Activated naive CD4-positive, alpha-beta T cell treated with anti-CD3 and anti-CD28 coated beads, Interleukin-2, amount 10 ng/mL, durations not matched to agents 7 days and 5 days (primary cell): ENCODE measurements at regions not wholly inside any gene's neighbourhood (a gene's known extent, or its start where the extent isn't known, plus 50 kb on each side); places are given as distances from the start of the nearest gene placed in this dataset.
"Not testable (repeated sequence)": the region's sequence is repeated elsewhere in the genome, so short reads cannot be mapped to it uniquely, and the experiment has no call there.

ENCODE experiments used
- CTCF ChIA-PET: fragments of 350-600 bp; sonication (Branson Sonifier 250); formaldehyde crosslinking; loops from one replicate; lab custom pipeline; 2021; ENCODE audit warnings: antibody characterized with exemption; lab: Charles Lee
- DNase-seq: peaks from one replicate; pipeline ENCODE4 v3.0.0-alpha.2; 2020
- H3K27ac Mint-ChIP-seq: one replicate; pipeline ENCODE4 v1.8.0; 2021; ENCODE audit warnings: mild to moderate bottlenecking, moderate library complexity, mixed read lengths
- H3K27me3 Mint-ChIP-seq: one replicate; pipeline ENCODE4 v1.8.0; 2021; ENCODE audit warnings: mild to moderate bottlenecking, mixed read lengths
- H3K36me3 Mint-ChIP-seq: one replicate; pipeline ENCODE4 v1.8.0; 2021; ENCODE audit warnings: mixed read lengths
- H3K4me1 Mint-ChIP-seq: one replicate; pipeline ENCODE4 v1.8.0; 2021; ENCODE audit warnings: mixed read lengths
- H3K4me3 Mint-ChIP-seq: one replicate; pipeline ENCODE4 v1.8.0; 2021; ENCODE audit warnings: mild to moderate bottlenecking, moderate library complexity, mixed read lengths
- H3K9me3 Mint-ChIP-seq: one replicate; pipeline ENCODE4 v1.8.0; 2021; ENCODE audit warnings: mixed read lengths

DNA sequence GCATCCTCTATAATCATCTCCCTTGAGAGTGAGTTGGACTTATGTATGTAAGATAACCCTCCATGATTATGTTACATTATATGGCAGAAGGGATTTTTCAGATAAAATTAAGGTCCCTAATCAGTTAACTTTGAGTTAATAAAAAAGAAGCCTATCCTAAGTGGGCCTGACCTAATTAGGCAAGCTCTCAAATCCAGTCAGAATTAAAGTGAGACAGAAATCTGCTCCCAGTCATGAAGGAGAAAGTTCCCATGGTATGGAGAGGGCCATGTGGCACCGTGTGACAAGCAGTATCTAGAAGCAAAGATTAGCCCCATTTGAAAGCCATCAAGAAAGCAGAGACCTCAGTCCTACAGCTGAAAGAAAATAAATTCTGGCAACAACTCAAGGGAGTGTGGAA is 202.4 kb downstream of the PRELID2 start:
- no peaks in the 10 kb centered on the region for H3K27me3 Mint-ChIP-seq
- CTCF ChIA-PET: no interaction called here
- no peaks in the 10 kb centered on the region for H3K4me1 Mint-ChIP-seq
- no peaks in the 10 kb centered on the region for H3K9me3 Mint-ChIP-seq
- no peak for DNase-seq
- no peak overlapping the region for H3K4me3 Mint-ChIP-seq
- no peak overlapping the region for H3K27ac Mint-ChIP-seq
- no peaks in the 10 kb centered on the region for H3K36me3 Mint-ChIP-seq

DNA sequence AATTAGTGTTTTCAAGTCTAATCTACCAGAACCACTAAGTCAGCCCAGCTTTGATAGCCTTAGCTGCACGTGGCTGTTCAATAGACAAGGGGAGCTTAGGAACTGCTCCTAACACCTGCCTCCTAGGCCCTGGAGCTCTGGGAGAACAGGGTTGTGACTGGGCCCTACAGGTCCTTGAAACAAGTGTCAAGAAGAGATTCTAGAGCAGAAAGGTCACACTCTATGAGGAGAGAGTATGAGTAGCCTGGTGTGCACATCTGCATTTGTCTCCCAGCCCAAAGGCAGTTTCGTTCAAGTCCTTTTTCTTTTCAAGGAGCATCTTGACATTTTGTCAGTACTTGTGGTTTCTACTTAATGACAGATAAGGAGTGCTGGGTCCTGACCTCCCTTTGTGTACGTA is 206.1 kb downstream of the PRELID2 start:
- H3K4me3 Mint-ChIP-seq: no peak overlapping the region
- H3K9me3 Mint-ChIP-seq: peaks cover 2% of the 10 kb centered on the region
- no peaks in the 10 kb centered on the region for H3K4me1 Mint-ChIP-seq
- no peaks in the 10 kb centered on the region for H3K36me3 Mint-ChIP-seq
- no peak for DNase-seq
- H3K27me3 Mint-ChIP-seq: no peaks in the 10 kb centered on the region
- H3K27ac Mint-ChIP-seq: no peak overlapping the region
- CTCF ChIA-PET: no interaction called here

DNA sequence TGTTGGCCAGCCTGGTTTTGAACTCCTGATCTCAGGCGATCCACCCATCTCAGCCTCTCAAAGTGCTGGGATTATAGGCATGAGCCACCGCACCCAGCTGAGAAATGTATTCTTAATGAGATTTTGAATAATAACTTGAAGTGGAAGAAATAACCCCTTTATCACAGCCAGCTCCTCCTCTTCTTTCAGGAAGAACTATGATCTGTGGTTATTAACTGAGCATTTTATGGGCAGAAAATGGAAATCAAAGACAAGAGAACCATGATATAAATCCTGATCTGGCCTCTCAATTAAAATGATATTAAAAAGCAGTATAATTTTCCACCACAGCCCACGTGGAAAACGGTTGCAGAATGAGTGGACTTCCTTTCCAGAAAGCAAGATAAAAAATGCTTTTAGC is 206.6 kb downstream of the PRELID2 start:
- Mint-ChIP-seq H3K36me3 (no peaks in the 10 kb centered on the region), H3K27ac (no peak overlapping the region), H3K4me1 (no peaks in the 10 kb centered on the region), H3K4me3 (no peak overlapping the region), H3K27me3 (no peaks in the 10 kb centered on the region), H3K9me3 (peaks cover 5% of the 10 kb centered on the region)
- no peak for DNase-seq
- CTCF ChIA-PET: no interaction called here

DNA sequence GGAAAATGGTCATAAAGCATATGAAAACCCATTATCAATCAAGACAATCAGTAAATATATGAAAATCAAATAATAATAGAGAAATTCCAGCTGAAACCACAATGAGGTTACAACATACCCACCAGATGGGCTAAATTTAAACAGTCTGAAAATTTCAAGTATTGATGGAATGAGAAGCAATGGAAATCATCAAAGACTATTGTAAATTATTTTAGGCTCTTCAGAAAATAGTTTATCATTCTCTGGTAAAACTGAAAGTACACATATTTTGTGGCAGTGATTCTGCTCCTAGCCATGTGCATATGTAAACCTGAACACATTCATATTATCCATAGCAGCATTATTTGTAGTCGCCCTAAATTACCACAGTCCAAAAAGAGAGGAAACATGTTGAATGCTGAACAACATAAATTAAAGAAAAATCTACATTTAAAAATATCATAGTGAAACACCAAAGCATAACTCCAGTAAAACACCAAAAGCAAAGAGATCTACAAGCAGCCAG is 215.3 kb downstream of the PRELID2 start:
- H3K4me1 Mint-ChIP-seq: no peaks in the 10 kb centered on the region
- DNase-seq: no peak
- no peaks in the 10 kb centered on the region for H3K36me3 Mint-ChIP-seq
- CTCF ChIA-PET: no interaction called here
- H3K27ac Mint-ChIP-seq: no peak overlapping the region
- H3K4me3 Mint-ChIP-seq: no peak overlapping the region
- peaks cover 20% of the 10 kb centered on the region for H3K9me3 Mint-ChIP-seq
- H3K27me3 Mint-ChIP-seq: no peaks in the 10 kb centered on the region

DNA sequence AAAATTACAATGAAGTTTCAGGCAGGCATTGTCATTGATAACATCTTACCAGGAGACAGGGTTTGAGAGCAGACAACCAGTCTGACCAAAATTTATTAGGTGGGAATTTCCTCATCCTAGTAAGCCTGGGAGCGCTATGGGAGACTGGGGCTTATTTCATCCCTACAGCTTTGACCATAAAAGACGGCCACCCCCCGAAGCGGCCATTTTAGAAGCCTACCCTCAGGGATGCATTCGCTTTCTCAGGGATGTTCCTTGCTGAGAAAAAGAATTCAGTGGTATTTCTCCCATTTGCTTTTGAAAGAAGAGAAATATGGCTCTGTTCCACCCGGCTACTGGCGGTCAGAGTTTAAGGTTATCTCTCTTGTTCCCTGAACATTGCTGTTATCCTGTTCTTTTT is 218.4 kb downstream of the PRELID2 start:
- CTCF ChIA-PET, H3K36me3 Mint-ChIP-seq: not testable (repeated sequence)

DNA sequence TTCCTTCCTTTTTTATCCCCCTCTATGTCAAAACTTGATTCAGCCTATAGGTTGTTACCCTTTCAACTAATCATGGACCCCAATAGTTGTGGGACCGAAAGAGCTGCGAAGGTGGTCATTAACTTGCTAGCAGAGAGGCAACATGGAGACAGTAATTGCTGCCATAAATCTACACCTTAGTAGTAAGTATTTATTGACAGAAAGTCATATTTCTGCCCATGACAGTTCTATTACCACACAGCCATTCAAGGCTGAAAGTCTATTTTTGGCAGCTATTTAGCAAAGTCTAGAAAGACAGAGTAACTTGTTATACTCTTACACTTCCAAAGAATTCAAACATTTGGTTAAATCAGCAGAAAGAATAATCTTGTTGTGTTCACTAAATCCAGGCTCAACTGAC is 236.2 kb downstream of the PRELID2 start:
- DNase-seq: no peak
- Mint-ChIP-seq H3K27me3 (no peaks in the 10 kb centered on the region), H3K36me3 (no peaks in the 10 kb centered on the region), H3K4me3 (no peak overlapping the region), H3K4me1 (no peaks in the 10 kb centered on the region), H3K9me3 (peaks cover 1% of the 10 kb centered on the region), H3K27ac (no peak overlapping the region)
- CTCF ChIA-PET: no interaction called here

More for the DNA sequence above, 218.4 kb downstream of the PRELID2 start:
- not testable (repeated sequence) for DNase-seq, H3K4me1 Mint-ChIP-seq, H3K4me3 Mint-ChIP-seq, H3K27me3 Mint-ChIP-seq, H3K27ac Mint-ChIP-seq
- peaks cover 15% of the 10 kb centered on the region for H3K9me3 Mint-ChIP-seq

DNA sequence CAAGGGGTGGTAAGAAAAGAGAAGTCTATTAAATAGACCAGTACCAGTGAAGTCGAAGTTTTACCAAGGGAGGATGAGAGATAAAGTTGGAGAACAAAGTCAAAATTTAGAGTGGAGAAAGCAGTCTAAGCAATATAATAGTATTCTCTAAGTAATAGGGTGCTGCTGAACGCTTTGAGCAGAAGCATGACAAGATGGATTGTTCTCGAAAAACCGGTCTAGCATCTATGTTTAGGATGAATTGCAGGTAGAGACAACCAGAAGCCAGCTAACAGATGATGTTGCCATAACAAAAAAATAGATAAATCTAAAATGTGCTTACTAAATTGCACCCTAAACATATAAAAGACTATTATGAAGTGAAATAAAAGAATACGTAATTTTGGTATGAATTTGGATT is 237.0 kb downstream of the PRELID2 start:
- Mint-ChIP-seq H3K9me3 (peaks cover 1% of the 10 kb centered on the region), H3K4me3 (no peak overlapping the region), H3K27ac (no peak overlapping the region), H3K36me3 (no peaks in the 10 kb centered on the region), H3K27me3 (no peaks in the 10 kb centered on the region), H3K4me1 (no peaks in the 10 kb centered on the region)
- no peak for DNase-seq
- CTCF ChIA-PET: no interaction called here

DNA sequence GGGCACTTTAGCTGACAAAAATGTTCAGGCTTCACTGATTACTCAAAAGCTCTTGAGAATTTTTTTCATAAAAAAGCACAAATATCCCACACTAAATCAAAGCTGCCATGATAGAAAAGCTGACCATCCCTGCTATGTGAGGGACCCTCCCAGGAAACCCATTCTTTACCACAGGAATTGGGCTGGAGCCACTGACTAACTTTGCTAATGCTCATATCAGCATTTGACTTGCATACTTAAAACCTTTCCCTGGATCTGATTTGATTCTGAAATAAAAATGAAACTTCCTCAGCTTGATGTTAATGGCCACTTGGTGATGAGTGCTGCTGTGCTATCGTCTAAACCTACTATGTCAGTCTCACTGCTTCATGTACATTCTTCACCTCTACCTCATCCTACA is 243.6 kb downstream of the PRELID2 start:
- DNase-seq: no peak
- CTCF ChIA-PET: no interaction called here
- Mint-ChIP-seq H3K27ac (no peak overlapping the region), H3K9me3 (peaks cover 1% of the 10 kb centered on the region), H3K4me1 (no peaks in the 10 kb centered on the region), H3K36me3 (no peaks in the 10 kb centered on the region), H3K27me3 (no peaks in the 10 kb centered on the region), H3K4me3 (no peak overlapping the region)

DNA sequence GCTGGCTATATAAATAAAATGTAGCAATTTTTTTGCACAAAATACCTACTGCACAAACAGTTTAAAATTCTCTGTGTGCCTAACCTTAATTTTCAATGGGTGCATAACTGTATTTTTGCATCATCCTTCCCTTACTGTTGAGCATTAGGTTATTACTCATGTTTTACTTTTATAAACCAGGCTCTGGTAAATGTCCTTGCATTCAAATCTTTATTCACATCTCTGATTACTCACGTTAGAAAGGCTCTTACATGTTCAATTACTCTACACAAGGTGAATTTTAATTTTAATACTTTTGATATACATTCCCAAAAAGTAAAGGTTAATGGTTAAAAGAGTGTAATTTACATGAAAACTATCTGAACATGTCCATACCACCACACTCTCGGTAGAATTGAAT is 246.1 kb downstream of the PRELID2 start:
- DNase-seq: no peak
- Mint-ChIP-seq H3K4me1 (no peaks in the 10 kb centered on the region), H3K27ac (no peak overlapping the region), H3K36me3 (no peaks in the 10 kb centered on the region), H3K9me3 (peaks cover 3% of the 10 kb centered on the region), H3K27me3 (no peaks in the 10 kb centered on the region), H3K4me3 (no peak overlapping the region)
- CTCF ChIA-PET: no interaction called here

DNA sequence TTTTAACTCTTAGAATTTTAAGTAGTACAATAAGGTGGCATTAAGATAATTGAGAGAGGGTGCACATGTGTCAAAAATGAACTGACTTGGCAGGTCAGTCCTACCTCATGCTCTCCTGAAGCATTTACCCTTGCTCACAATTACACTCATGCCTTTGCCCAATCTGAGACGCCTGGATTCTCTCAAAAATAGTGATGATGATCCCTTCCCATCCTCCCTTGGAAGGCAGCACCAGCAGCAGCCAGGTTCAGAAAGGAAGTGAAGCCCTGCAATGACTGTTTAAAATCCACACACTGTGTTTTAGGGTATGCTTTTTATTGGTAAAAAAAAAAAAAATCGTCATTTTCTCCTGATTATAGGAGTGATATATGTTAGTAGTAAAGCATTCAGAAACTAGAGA is 246.6 kb downstream of the PRELID2 start:
- Mint-ChIP-seq H3K36me3 (no peaks in the 10 kb centered on the region), H3K4me1 (no peaks in the 10 kb centered on the region), H3K27me3 (no peaks in the 10 kb centered on the region), H3K27ac (no peak overlapping the region), H3K4me3 (no peak overlapping the region), H3K9me3 (peaks cover 3% of the 10 kb centered on the region)
- no peak for DNase-seq
- CTCF ChIA-PET: no interaction called here

DNA sequence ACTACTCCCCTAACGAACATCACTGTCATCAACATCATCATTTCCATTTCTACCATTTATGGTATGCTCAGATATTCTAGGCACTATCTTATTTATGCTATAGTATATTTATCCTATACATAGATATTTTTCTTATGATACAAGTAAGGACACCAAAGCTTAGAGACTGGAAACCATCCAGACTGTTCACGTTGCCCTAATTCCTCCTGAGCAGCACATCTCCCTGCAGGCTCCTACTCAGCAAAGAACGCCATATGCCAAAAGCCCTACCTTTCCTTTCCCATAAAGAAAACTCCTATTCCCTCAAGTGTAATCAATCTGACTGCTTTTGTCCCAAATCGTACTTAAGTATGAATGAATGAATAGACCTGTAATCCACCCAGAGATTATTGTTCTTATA is 247.0 kb downstream of the PRELID2 start:
- H3K27ac Mint-ChIP-seq: no peak overlapping the region

DNA sequence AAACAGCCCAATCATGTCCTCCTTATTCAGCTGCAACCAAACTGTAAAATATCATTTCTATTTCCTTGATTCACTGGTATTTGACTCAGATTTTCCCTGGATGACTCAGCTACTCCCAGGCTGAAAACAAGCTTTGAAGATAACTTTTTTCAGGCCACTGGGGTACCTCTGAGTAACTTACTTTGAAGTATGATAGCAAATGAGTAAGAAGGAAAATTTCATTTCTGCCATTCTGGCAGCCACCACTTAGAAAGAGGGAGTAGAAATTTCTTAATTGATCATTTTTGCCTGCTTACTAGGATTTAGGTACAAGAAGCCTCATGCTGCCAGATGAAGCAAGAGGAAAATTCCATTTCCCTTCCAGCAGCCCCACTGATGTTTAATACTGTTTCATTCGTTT is 247.4 kb downstream of the PRELID2 start:
- no peaks in the 10 kb centered on the region for H3K27me3 Mint-ChIP-seq
- H3K27ac Mint-ChIP-seq: no peak overlapping the region
- no peaks in the 10 kb centered on the region for H3K4me1 Mint-ChIP-seq
- H3K36me3 Mint-ChIP-seq: no peaks in the 10 kb centered on the region
- CTCF ChIA-PET: no interaction called here
- H3K9me3 Mint-ChIP-seq: peaks cover 3% of the 10 kb centered on the region
- no peak for DNase-seq
- H3K4me3 Mint-ChIP-seq: no peak overlapping the region

More for the DNA sequence above, 247.0 kb downstream of the PRELID2 start:
- H3K4me3 Mint-ChIP-seq: no peak overlapping the region
- no peaks in the 10 kb centered on the region for H3K27me3 Mint-ChIP-seq
- H3K36me3 Mint-ChIP-seq: no peaks in the 10 kb centered on the region
- no peaks in the 10 kb centered on the region for H3K4me1 Mint-ChIP-seq
- H3K9me3 Mint-ChIP-seq: peaks cover 3% of the 10 kb centered on the region
- CTCF ChIA-PET: no interaction called here
- no peak for DNase-seq

DNA sequence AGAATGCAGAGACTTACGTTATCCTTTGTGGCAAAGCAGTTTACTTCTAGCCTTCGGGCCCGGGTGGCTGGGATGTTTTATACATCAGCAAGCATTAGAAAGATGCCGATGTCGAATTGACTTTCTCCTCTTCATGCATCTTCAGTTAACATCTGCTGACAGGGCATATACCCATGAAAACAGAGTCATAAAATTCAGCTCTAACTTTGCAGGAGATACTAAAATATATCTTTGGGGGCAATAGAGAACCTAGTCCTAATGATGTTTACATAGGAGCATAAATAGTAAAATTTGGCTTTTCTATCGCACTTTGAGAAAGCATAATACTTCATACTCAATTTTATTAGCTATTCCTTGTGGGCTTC is 247.9 kb downstream of the PRELID2 start:
- peaks cover 3% of the 10 kb centered on the region for H3K9me3 Mint-ChIP-seq
- DNase-seq: no peak

DNA sequence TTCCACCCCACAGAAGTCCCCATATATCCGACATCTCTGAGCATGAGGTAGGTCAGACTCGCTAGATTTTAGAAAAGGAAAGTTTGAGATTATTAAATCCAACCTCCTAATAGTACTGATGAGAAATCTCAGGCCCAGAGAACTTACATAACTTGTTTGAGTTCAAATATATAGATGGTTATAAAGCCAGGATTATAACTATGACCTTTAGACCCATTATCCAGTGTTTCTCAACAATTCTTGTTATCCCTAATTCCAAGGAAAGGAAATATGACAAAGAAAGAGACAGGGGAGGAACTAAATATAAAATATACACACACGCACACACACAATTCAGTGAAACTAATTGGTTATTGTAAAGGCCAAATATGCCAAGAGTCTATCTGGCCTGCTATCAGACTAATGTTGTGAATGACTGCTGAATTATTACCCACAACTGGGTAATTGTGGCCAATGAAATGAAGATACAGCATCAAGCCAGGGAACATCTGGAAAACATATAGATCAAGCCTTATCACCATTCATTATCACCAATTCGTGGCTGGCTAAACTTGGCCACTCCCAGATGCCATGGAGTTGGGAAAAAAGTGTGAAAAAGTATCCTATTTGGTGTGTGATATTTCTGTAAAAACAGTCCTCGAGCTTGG is 248.4 kb downstream of the PRELID2 start:
- no peak for DNase-seq
- peaks cover 3% of the 10 kb centered on the region for H3K9me3 Mint-ChIP-seq
- H3K27ac Mint-ChIP-seq: no peak overlapping the region
- H3K27me3 Mint-ChIP-seq: no peaks in the 10 kb centered on the region
- H3K4me1 Mint-ChIP-seq: no peaks in the 10 kb centered on the region
- H3K36me3 Mint-ChIP-seq: no peaks in the 10 kb centered on the region
- H3K4me3 Mint-ChIP-seq: no peak overlapping the region
- CTCF ChIA-PET: no interaction called here

More for the DNA sequence above, 247.9 kb downstream of the PRELID2 start:
- Mint-ChIP-seq H3K27me3 (no peaks in the 10 kb centered on the region), H3K27ac (no peak overlapping the region), H3K4me1 (no peaks in the 10 kb centered on the region), H3K36me3 (no peaks in the 10 kb centered on the region), H3K4me3 (no peak overlapping the region)
- CTCF ChIA-PET: no interaction called here

DNA sequence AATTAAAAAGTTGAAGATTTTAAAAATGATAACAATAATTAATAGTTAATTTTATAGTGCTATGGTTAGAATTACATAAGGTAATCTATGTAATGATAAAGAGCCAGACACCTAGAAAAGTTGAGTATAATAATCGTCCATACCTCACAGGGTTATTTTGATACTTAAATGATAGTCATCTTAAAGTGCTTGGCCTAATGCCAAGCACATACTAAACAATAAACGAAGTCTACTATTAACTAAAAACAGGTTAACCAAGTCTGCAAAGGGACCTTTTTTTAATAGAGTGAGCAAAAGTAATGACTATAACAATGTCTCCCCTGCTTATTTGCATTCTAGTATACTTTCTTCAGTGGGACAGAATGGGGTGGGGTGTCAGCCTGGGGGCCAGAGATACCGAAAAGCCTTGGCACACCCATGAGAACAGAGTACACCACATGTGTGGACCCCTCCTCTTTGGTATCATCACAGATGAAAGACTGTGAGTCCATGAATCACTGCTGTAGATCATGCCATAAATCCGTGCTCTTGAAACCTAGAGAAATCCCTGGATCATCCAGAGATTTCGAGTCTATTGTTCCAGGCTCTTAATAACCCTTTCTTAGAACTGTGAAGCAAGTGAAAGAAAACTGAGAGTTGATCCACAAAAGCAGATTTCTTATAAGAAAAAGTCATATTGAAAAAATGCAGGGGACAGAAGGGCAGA is 249.5 kb downstream of the PRELID2 start:
- Mint-ChIP-seq H3K4me1 (no peaks in the 10 kb centered on the region), H3K36me3 (no peaks in the 10 kb centered on the region), H3K9me3 (peaks cover 3% of the 10 kb centered on the region), H3K4me3 (no peak overlapping the region), H3K27me3 (no peaks in the 10 kb centered on the region), H3K27ac (no peak overlapping the region)
- no peak for DNase-seq
- CTCF ChIA-PET: no interaction called here
